HG03469 (cell line): ENCODE measurements at regions not wholly inside any gene's neighbourhood (a gene's known extent, or its start where the extent isn't known, plus 50 kb on each side); places are given as distances from the start of the nearest gene placed in this dataset.

ENCODE experiments used
- ATAC-seq: cut with Tn5 transposase; IDR thresholded peaks from one replicate; pipeline ENCODE4 v1.9.1; 2021; ENCODE audit warnings: mild to moderate bottlenecking, moderate library complexity, moderate number of reproducible peaks; ENCODE audit not compliant: unreplicated experiment

DNA sequence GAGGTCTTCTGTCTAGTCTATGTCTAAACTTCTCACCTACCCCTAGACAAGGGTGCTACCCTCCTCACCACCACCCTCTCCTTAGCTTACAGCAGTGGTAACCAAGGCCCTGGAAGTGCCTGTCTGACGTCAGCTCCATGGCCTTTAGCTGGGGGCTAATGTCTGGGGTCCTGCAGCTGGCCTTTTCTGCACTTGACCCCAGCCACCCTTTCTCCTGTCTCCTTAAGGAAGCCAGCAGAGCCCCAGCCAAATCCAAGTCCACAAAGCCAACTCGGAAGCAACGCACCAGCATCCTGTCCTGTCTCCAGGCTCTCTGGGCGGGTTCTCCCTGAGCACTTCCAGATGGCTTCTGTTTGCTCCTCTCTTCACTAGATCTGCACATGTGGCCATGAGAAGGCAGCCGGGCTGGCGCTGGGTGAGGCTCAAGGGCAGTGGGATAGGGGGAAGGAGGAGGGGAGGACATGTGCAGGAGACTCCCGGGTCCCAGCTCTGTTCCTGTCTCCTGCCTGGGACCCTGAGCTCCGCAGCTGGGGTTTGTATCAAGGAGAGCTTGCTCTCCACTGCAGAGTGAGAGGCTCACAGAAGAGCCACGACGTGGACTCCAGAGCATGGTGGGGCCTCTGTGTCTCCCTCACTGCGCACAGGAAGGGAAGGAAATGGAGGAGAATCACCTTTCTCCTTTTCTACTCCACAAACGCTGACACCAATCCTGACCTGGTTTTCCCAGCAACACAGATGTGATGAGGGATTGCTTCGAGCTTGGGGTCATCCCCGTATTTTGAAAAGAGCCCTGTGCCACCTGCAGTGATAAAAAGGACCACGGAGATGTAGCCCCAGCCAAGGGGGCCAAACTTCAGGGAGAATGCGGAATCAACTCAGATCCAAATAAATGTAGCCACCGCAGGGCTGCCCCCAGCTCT lies 204.2 kb downstream of the USP12 start:
- no peak for ATAC-seq

DNA sequence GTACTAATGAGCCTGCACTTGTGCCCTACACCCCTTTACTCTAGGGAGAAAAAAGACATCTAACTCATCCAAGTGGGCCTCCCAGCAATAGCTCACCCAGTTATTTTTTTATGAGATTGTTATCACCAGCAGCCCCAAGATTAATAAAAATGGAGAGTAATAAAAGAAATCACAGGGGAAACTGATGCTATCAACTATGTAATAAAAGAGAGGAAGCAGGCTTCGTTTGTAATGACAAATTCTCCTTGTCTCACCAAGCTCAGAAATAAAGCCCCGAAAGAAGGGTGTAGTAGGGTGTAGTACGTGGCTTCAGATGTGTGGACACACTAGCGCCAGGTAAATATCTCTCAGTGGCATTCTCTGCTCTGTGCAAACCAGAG lies 204.9 kb downstream of the USP12 start:
- ATAC-seq, result no peak

DNA sequence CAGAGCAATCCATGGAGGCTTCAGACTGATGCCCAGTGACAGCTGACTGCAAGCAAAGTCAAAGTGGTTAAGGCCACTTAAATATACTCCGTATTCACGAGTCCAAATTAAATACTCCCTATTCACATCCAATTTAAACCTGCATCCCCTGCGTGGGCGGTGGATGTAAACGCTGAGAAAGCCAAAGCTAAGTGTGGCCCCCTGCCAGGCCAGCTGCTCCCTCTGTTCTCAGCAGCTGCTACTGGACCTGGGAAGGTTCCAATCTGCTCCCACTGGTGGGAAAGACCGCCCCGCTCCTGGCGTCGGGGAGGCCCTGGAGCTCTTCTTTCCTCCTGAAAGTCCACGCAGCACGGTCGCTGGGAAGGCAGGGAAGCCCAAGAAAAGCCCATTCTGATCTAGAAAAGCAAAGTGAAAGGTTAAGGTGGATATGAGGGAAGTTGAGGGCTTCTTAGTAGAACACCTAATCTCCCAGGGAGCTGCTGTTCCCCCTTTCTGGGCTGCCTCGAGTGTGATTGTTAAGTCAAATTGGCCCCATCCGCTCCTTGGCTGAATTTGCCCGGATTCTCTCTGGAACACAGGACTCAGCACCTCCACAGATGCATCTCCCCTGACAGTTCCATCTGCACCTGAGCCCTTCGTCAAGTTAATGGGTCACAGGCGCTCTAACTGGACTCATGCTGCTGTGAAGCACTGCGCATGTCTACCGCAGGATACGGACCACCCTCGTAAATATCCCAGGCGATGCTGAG lies 205.5 kb downstream of the USP12 start:
- no peak for ATAC-seq

GRCh38 chr13:26964278-26965250 lies 204.0 kb upstream of the GPR12 start:
- ATAC-seq, result no peak

- no peak for ATAC-seq
Measured at GRCh38 chr13:26962671-26963070, 202.1 kb upstream of the GPR12 start.

DNA sequence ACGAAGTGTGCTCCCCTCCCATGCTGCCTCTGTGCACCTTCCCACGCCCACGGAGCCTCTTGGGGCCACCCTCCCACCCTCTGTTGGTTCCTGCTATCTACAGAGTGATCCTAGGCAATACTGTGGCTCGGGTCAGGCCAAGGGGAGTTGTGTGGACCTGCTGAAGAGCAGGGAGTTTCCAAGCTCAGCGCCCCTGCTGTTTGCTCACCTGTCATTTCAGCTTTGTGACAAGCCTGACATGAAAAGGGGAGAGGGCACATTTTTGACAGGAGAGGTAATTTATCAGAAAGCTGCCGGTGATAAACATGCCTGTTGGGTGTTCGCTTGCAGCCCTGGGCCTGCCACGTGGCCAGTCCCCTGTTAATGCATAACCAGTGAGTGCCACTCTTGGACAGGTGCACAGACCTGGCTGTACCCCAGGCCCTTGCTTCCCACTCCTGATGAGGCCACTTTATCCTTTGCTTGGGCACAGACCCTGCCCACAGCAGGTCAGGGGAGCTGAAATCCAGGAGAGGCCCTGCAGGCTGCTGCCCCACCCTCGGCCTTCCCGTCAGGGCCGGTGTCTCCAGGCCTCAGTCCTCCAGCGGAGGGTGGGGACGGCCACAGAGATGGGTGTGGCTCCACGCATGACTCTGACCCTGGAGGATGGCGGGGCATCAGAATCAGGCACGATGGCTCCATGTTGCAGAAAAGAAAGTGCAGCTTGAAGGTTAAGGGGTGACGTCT lies 201.5 kb upstream of the GPR12 start:
- no peak for ATAC-seq

DNA sequence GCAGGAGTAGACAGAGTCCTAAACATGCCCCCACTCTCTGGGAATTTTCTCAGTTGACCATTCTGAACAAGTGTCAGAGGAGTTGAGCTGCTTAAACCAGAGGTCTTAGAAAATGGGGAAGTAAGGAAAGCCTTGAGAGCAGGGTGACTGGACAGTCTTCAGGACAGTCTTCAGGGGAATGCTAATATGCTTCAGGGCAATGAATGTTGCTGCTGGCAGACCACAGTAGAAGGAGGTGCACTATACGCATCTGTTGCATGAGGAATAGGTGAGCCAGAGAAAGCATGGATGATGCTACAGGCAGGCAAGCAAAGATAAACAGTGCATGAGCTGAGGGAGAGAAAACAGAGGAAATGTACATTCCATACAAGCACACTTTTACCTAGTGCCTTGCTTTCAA lies 196.6 kb upstream of the GPR12 start:
- ATAC-seq, result no peak

DNA sequence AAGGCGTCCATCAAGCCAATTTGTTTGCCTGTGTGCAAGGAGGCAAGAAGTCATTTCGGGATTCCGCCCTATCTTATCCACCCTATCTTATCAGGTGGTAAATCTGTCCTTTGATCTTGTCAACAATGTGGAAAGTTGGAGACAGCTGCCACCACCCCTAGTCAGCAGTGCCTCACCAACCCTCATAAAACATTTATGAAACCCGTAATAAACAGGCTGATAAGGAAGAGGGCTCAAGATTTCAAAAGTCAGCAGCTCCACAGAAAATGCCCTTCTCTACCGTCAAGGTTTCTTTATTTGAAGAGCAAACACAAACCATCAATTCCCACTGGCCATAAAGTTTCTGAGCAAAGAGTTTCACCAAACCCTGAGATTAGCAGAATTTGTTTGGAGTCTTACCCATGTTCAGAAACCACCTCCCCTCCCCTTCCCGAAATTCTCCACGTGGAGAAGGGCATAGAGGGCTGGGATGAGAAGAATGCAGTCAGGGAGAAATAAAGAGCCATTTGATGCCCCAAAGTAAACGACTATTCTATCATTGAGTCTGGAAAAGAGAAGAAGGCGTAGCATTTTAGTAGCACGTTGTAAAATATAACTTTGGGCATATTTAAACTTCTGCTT lies 196.0 kb upstream of the GPR12 start:
- no peak for ATAC-seq

GRCh38 chr13:26954976-26955375 lies 194.4 kb upstream of the GPR12 start:
- ATAC-seq, result no peak

DNA sequence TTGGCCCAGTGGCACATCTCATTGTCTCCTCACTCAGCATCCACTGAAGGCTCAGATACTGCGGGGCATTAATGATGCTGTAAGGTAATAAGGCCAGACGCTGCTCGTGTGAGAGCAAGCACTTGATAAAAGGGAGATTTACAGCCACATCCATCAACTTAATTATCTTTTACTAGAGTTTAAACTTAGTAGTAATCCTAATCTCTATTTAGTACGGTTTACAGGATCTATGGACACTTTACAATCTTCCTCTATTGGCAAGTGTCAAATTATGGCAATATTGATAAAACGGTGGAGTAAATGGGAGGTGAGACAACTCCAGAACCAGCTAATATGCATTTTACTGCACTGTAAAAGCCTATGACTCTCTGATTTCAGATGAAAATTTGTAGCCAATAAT lies 192.7 kb upstream of the GPR12 start:
- no peak for ATAC-seq

- no peak for ATAC-seq
Measured at GRCh38 chr13:26952551-26953143, 192.1 kb upstream of the GPR12 start.

GRCh38 chr13:26951581-26952177 lies 191.1 kb upstream of the GPR12 start:
- no peak for ATAC-seq

- ATAC-seq, result no peak
Measured at GRCh38 chr13:26950968-26951367, 190.4 kb upstream of the GPR12 start.

- ATAC-seq, result no peak
Measured at GRCh38 chr13:26950546-26950945, 190.0 kb upstream of the GPR12 start.

- no peak for ATAC-seq
Measured at GRCh38 chr13:26949701-26950502, 189.3 kb upstream of the GPR12 start.

DNA sequence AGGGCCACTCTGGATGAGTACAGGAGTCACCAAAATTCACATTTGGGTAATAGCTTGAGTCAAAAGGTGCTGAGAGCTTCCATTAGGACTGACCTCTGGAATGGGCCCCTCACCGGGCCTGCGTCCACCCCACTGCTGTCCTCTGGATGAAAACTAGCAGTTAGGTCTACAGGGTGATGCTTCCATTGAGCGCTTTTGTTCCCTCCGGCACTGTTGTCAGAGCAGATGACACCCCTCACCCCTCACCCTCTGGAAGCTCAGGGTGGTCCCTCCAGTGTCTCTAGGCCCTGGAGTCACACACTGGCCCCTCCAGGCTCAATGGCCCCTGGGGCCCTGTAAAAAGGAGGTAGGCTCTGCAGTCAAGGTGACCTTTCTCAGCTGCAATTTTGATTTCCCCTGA lies 187.8 kb upstream of the GPR12 start:
- no peak for ATAC-seq

DNA sequence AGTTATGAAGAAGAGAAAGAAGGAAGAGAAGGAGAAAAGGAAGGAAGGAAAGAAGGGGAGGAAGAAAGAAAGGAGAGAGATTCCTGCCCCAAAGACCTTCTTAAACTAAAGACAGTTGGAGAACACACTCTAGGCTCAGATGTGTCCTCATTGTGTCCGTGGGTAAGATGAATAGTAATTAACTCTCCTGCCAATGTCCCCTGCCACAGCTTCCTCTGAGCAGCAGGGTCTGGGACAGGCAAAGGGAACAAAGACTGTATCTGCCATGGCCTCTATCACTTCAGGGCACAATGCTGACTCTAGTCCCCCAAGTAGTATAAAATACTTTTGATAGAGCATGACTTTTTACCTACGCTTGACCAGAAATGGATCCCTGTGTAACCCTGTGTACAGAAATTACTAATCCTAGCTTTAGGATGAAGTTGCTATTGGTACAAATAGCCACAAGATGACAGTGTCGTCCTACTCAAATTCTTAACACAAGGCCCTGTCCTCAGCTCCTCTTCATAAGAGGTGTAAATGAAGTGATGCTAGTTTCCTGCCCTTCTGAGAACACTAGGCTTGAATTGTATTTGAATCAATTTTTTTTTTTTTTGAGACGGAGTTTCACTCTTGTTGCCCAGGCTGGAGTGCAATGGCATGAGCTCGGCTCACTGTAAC lies 186.2 kb upstream of the GPR12 start:
- ATAC-seq, result no peak

DNA sequence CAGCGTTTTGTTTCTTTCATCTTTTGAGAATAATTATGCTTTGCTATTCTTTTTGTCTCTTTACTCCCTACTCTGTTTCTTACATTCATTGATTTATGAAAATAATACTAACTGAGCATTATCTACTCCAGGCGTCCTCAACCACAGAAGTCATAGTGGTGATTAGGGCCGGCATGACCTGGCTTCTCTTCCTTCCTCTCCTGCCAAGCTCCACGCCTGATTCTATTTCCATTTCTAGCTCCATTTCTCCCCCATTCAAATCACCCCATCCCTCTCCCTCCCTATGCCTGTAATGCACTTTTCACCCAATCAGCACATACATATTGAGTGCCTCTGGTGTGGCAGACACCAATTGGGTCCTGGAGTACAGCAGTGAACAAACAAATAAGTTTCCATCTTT lies 183.2 kb upstream of the GPR12 start:
- no peak for ATAC-seq
